Body of pancreas (tissue), 4 donors: ENCODE measurements at regions not wholly inside any gene's neighbourhood (a gene's known extent, or its start where the extent isn't known, plus 50 kb on each side); places are given as distances from the start of the nearest gene placed in this dataset.
A peak's percentile ranks its signal among the peaks of the same experiment; 100 is the strongest.

Experiments
- ATAC-seq: fragments of 150-250 bp; one replicate; pipeline ENCODE4 v1.9.1; 2016
- DNase-seq, 4 donors: peaks; one replicate each; pipeline ENCODE4 v3.0.0-alpha.2; 2019
- H3K27ac ChIP-seq, 4 donors: fragments of 200-600 bp; sonication (generic); 1 replicate in 3 of 4; 2 replicates in 1 of 4; pipeline versions ENCODE4 v1.5.1 to v1.6.1; 2016 to 2019; ENCODE audit warnings: mild to moderate bottlenecking in 1 of 4, mixed read lengths in 1 of 4, moderate library complexity in 1 of 4
- H3K27me3 ChIP-seq, 2 donors: fragments of 200-600 bp; sonication (generic); one replicate each; pipeline ENCODE4 v1.6.0; 2016; ENCODE audit warnings: mild to moderate bottlenecking in 1 of 2
- H3K36me3 ChIP-seq, 2 donors: fragments of 200-600 bp; sonication (generic); replicated peaks in 1 of 2; 2 replicates each; pipeline ENCODE4 v1.5.1; 2016; ENCODE audit warnings: low read depth in 2 of 2; ENCODE audit not compliant: insufficient read depth in 1 of 2
- H3K4me1 ChIP-seq: fragments of 200-600 bp; sonication (generic); one replicate; pipeline ENCODE4 v1.6.0; 2016
- H3K4me3 ChIP-seq, 2 donors: fragments of 200-600 bp; sonication (generic); 1 replicate in 1 of 2; 2 replicates in 1 of 2; pipeline ENCODE4 v1.5.1; 2016 to 2019
- H3K9me3 ChIP-seq, 3 donors: fragments of 200-600 bp; sonication (generic); 1 replicate in 2 of 3; 2 replicates in 1 of 3; pipeline ENCODE4 v1.5.1; 2016
- POLR2A ChIP-seq, 3 donors: fragments of 450-650 bp; IDR thresholded peaks; one replicate each; pipeline ENCODE4 v1.6.1; 2016; ENCODE audit warnings: antibody characterized with exemption in 3 of 3, mild to moderate bottlenecking in 2 of 3
- WGBS, 2 donors: methylation state at CpG; one replicate each; pipeline ENCODE4 v1.1.5; 2017; 5-methylcytosine and 5-hydroxymethylcytosine counted together
- intact Hi-C: fragments of 100-400 bp; cut with DNase I; formaldehyde crosslinking; loops from one replicate; pipeline ENCODE4 v1.15.1; 2023
- TF ChIP-seq, protein P1 (sequence below), 7 experiments: fragments of 450-650 bp in 4 of 7; fragments of 200-600 bp in 3 of 7; sonication (generic) in 3 of 7; IDR thresholded peaks; one replicate each; pipeline ENCODE4 v1.5.1; 2016 to 2019; ENCODE audit warnings: antibody characterized with exemption in 7 of 7

DNA sequence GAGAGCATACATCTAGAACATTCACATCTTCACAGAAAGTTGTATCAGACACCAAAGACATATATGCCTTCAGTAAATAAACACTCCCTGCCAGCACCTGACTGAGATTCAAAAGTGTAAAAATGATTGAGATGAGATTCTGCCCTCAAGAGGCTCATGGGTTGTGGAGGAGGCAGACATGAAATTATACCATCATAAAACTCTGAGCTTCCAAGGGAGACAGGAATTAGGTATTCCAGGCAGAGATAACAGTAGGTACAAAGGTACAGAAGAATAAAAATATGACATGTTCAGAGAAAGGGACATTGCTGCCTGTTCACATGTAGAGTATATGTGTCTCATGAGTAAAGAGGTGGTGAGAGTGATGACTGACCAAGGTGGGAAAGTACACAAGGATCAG is 322.3 kb downstream of the OSR1 start:
- TF ChIP-seq POLR2A (IDR thresholded peaks at IDR 0.05), result no peak
- TF ChIP-seq, protein P1, sequence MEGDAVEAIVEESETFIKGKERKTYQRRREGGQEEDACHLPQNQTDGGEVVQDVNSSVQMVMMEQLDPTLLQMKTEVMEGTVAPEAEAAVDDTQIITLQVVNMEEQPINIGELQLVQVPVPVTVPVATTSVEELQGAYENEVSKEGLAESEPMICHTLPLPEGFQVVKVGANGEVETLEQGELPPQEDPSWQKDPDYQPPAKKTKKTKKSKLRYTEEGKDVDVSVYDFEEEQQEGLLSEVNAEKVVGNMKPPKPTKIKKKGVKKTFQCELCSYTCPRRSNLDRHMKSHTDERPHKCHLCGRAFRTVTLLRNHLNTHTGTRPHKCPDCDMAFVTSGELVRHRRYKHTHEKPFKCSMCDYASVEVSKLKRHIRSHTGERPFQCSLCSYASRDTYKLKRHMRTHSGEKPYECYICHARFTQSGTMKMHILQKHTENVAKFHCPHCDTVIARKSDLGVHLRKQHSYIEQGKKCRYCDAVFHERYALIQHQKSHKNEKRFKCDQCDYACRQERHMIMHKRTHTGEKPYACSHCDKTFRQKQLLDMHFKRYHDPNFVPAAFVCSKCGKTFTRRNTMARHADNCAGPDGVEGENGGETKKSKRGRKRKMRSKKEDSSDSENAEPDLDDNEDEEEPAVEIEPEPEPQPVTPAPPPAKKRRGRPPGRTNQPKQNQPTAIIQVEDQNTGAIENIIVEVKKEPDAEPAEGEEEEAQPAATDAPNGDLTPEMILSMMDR (IDR thresholded peaks at IDR 0.05), result no peak
- ATAC-seq, result no peak
- intact Hi-C loops, result no loop called here
- Histone ChIP-seq H3K27me3 (no peaks in the 10 kb centered on the region), H3K27ac (no peak overlapping the region), H3K36me3 (no peaks in the 10 kb centered on the region), H3K4me1 (no peaks in the 10 kb centered on the region), H3K4me3 (no peak overlapping the region), H3K9me3 (no peaks in the 10 kb centered on the region)
- no peak for DNase-seq

DNA sequence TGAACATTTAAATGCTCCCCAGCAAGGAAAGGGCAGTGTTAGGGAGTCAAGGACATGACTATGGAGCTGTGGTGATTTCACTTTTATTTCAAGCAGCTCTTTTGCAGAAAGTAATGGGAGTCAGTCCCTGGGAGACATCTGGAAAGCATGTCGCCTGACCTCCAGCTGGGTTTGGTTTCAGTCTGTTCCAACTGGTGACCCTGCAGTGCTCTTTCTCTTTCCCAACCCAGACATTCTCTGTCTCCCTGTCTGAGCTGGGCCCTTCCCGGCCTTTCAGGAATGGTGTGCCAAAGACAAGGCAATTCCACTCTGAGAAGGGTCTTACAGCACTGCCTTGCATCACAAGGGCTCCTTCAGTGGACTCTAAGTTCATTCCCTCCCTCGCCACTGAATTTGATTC is 323.2 kb downstream of the OSR1 start:
- peak in 2 of 4 donors; percentile 18 to 50 for DNase-seq
- Histone ChIP-seq H3K36me3 (no peaks in the 10 kb centered on the region), H3K9me3 (no peaks in the 10 kb centered on the region), H3K4me3 (no peak overlapping the region), H3K4me1 (peaks cover 3% of the 10 kb centered on the region), H3K27me3 (no peaks in the 10 kb centered on the region), H3K27ac (no peak overlapping the region)
- WGBS, 2 donors, result 86 to 93% methylated on average over 3 of the region's 3 CpGs
- TF ChIP-seq, protein P1 (IDR thresholded peaks at IDR 0.05), result no peak
- TF ChIP-seq POLR2A (IDR thresholded peaks at IDR 0.05), result no peak
- intact Hi-C loops, result no loop called here
- peak; percentile 35 for ATAC-seq

DNA sequence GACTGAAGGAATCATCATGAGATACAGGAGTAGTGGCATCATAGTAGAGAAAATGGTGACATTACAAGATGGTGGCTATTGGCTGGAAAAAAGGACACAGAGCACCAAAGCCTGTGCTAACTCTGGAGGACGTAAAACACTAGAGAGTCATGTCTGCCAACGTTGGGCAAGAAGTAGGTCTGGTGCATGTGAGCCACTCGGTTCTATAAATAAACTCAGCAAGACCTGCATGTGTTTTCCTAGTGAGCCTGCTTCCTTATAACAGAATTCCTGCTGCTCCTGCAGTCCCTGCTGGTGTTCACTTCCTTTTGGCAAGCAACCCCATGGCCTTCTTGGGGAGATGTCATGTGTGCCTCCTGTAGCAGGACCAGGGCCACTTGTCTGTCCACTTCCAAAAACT is 325.2 kb downstream of the OSR1 start:
- Histone ChIP-seq H3K9me3 (no peaks in the 10 kb centered on the region), H3K4me1 (peaks cover 10% of the 10 kb centered on the region), H3K27ac (no peak overlapping the region), H3K4me3 (no peak overlapping the region), H3K36me3 (no peaks in the 10 kb centered on the region), H3K27me3 (no peaks in the 10 kb centered on the region)
- intact Hi-C loops, result no loop called here
- TF ChIP-seq POLR2A (IDR thresholded peaks at IDR 0.05), result no peak
- TF ChIP-seq, protein P1 (IDR thresholded peaks at IDR 0.05), result no peak
- 73 to 82% methylated on average over 3 of the region's 3 CpGs for WGBS, 2 donors
- ATAC-seq, result no peak
- DNase-seq, result no peak

DNA sequence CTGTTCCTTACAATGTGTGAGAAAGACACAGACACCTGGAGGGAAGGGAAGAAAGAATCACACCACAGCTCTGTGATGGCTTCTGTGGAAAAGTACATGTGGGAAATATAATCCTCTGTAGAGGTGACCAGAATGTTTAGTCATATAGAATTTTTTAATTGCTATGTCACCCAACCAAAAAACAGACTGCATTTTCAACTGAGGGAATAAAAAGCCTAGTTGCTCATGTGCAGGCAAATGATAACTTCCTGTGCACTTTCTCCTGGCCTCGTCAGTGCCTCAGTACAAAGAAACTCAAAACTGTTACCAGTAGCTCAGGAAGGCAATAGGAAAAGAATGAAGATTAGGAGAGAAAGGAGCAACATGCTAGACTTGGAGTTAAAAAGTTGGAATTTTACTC is 326.8 kb downstream of the OSR1 start:
- Histone ChIP-seq H3K4me3 (no peak overlapping the region), H3K9me3 (no peaks in the 10 kb centered on the region), H3K27ac (no peak overlapping the region), H3K4me1 (peaks cover 10% of the 10 kb centered on the region), H3K36me3 (no peaks in the 10 kb centered on the region), H3K27me3 (no peaks in the 10 kb centered on the region)
- intact Hi-C loops, result no loop called here
- ATAC-seq (no peak), DNase-seq (no peak)
- WGBS, 2 donors, result 79 to 90% methylated on average over 1 of the region's 1 CpG
- TF ChIP-seq, protein P1 (IDR thresholded peaks at IDR 0.05), result no peak
- TF ChIP-seq POLR2A (IDR thresholded peaks at IDR 0.05), result no peak

DNA sequence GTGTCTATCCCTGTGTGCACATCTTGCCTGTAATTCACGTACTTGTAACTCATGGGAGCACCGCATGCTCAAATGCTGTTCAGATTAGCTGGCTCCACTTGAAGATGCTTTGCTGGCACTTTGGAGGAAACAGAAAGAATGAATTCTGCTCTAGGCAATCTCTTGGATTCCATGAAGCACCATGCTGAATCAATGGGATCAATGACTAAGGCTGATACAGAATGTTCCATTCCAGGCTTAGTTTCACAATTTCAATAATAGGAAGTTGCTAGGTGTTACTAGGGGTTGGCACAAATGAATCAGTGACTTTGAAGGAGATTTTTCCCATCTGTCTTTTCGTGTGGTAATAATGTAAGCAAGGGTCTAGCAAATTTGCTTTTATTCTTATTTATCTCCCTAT is 328.8 kb downstream of the OSR1 start:
- Histone ChIP-seq H3K36me3 (no peaks in the 10 kb centered on the region), H3K9me3 (no peaks in the 10 kb centered on the region), H3K27ac (no peak overlapping the region), H3K4me3 (no peak overlapping the region), H3K4me1 (peaks cover 10% of the 10 kb centered on the region), H3K27me3 (no peaks in the 10 kb centered on the region)
- no peak for DNase-seq
- intact Hi-C loops, result no loop called here
- peak; percentile 27 for ATAC-seq
- no peak for TF ChIP-seq POLR2A (IDR thresholded peaks at IDR 0.05)
- TF ChIP-seq, protein P1 (IDR thresholded peaks at IDR 0.05), result no peak
- WGBS, 2 donors, result 70 to 76% methylated on average over 3 of the region's 3 CpGs
